GM12874 (cell line): ENCODE measurements at regions not wholly inside any gene's neighbourhood (a gene's known extent, or its start where the extent isn't known, plus 50 kb on each side); places are given as distances from the start of the nearest gene placed in this dataset.

Experiments
- TF ChIP-seq, protein P1 (sequence below): IDR thresholded peaks from 2 replicates; pipeline ENCODE4 v1.5.1; 2011; ENCODE audit warnings: low read depth, mild to moderate bottlenecking, control low read depth, low read length, moderate library complexity; ENCODE audit not compliant: insufficient read depth

DNA sequence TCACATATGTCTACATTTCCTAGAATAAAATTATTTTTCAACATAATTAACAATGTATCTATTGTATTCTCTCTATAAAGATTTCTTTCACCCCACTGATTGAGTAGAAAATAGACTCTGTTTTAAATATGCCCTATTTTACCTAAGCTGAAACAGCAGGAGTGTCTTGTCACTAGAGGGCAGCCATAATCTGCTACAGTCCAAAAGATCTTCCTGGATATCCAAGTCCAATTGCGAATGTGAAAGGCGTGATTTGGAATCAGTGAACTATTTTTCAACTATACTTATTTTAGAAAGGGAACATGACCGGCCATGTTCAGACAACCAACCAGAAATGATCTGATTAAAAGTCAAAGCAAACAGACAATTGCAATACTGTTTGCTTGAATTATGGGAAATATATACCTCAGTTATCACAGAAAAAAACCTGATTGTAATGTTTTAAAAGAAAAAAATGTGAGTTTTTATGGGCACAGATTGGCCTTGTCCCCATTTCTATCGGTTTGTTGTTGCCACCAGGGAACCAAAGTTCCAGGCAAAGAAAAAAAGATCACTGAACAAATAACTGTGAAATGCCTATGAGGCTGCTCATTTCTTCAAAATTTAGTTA, 1211.0 kb upstream of the ADGRL4 start:
- TF ChIP-seq, protein P1, sequence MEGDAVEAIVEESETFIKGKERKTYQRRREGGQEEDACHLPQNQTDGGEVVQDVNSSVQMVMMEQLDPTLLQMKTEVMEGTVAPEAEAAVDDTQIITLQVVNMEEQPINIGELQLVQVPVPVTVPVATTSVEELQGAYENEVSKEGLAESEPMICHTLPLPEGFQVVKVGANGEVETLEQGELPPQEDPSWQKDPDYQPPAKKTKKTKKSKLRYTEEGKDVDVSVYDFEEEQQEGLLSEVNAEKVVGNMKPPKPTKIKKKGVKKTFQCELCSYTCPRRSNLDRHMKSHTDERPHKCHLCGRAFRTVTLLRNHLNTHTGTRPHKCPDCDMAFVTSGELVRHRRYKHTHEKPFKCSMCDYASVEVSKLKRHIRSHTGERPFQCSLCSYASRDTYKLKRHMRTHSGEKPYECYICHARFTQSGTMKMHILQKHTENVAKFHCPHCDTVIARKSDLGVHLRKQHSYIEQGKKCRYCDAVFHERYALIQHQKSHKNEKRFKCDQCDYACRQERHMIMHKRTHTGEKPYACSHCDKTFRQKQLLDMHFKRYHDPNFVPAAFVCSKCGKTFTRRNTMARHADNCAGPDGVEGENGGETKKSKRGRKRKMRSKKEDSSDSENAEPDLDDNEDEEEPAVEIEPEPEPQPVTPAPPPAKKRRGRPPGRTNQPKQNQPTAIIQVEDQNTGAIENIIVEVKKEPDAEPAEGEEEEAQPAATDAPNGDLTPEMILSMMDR, result peak; percentile 15; the same call in 1 of the 2 replicates

DNA sequence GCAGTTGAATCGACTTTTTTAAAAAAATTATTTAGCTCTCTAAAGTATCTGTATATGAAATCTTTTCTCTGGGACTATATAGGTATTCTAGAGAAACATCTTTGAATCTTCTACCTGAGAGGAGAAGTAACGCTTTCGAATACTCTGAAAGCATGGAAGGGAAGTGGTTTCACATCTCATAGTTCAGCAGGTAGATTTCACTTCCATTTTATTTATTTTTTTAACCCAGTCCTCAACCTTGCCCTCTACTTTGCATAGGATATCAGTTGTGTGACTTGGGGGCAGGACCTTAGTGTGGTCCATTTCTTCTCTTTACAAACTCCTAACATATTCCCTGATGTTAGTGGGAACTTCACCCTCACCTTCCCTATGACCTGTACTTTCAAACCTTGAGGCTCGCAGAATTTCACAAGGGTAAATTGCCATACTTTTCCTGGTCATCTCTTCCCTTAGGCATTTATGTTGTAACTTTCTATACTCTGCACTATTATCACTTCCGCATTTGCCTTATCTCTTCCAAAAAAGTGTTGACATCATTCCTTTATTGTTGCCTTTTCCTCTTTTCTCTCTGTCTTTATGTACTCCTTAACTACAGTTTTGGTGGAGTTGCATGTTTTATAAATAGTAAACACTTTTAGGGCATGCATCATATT, 1208.5 kb upstream of the ADGRL4 start:
- TF ChIP-seq, protein P1, result no peak

DNA sequence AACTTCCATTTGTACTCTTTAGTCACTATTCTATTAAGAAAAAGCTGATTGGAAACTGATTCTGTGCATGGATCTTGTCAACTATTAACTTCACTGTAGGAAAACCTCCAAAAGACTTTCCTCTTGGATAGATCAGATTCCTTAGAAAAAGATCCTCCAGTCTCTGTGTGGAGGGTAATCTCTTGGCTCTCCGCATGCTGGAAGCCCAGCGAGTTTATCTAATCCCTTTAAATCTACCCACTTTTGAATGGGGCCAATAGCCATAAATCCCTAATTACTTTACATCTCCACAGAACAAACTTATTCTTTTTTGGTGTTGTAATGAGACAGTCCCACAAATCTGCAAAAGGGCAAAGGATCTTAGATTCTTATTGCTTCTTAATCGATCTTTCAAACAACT, 1206.4 kb upstream of the ADGRL4 start:
- TF ChIP-seq, protein P1, result no peak

DNA sequence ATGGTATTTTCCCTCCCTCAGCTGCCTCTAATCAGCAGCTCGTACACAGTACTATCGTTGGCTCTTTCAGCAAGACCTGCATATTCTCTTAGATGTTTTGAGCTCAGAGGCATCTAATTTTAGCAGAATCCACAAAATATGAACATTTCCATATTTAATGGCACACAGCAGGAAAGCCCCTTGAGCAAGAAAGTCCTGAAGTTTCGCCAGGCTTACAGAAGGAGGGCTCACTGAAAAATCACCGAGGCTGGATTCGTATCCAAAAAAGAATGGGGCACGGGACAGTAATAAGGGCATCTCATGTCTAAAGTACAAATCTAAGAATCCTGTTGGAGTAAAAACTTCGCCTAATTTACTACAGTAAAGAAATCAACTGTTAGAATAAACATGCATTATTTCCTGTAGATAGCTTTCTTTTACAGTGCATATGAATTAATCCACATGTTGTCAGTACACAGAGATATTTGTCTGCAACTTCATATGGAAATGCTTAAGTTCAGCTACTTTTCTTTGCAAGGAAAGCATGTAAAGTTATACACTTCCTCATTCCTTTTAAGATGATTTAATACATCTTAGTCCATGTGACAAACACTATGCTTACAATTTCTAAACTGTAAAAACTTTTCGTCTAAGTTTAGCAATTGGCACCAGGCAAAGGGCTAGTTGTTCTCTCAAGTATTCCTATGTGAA, 1205.3 kb upstream of the ADGRL4 start:
- TF ChIP-seq, protein P1, result no peak

DNA sequence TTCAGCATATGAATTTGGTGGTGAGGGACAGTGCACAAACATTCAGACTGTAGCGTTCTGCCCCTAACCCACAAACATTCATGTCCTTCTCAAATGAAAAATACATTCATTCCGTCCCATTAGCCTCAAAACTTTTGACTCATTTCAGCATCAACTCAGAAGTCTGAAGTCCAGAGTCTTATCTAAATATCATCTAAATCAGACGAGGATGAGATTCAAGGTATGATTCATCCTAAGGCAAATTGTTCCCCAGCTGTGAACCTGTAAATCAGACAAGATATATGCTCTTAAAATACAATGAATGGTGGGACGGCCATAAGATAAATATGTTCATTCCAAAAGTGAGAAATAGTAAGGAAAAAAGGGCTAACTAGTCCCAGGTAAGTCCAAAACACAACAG, 1195.6 kb upstream of the ADGRL4 start:
- TF ChIP-seq, protein P1, result no peak

DNA sequence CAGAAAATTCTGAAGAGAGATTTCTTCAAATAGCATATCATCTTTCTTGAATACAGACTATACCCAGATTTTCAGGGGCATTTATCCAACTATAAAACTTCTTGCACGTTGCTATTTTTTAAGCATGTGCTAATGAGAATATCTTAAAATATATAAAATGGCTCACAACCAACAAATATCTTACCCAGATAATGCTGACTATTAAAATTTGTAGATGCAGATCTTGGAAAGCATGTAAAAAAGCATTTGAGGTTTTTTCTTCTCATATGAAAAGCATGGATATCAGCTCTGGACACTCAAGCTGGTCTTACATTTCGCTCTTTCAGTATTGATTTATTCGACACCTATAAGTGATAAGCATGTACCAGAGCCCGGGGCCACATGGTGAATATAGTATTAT, 1187.7 kb upstream of the ADGRL4 start:
- TF ChIP-seq, protein P1, result no peak

DNA sequence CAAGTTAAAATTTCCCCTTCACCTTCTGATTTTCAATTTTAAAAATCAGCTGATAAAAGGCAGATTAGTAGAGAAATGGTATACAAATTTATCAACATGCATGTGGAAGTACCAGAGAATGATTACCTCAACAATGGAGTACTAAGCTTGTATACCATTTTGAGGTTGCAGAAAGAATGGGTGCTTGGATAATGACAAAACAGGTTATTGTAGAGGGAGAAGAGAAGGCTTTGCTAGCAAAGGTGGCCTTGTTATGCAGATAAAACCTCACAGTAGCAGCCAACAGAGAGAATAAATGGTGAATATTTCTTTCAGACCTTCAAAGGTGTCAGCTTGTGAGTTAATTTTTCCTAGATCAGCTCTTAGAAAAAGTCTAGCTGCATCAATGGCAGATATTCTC, 1174.9 kb upstream of the ADGRL4 start:
- TF ChIP-seq, protein P1, result no peak
